K562 (cell line): ENCODE measurements at regions not wholly inside any gene's neighbourhood (a gene's known extent, or its start where the extent isn't known, plus 50 kb on each side); places are given as distances from the start of the nearest gene placed in this dataset.

Source experiments
- ATAC-seq: fragments of 200-7000 bp; cut with Tn5 transposase; 3 replicates; pipeline ENCODE4 v1.9.1; 2020; ENCODE audit warnings: moderate library complexity
- BruUV-seq: library from RNA; stranded (reverse); fragments of 400-500 nt; replicated peaks from 2 replicates; lab custom pipeline; 2021; lab: Mats Ljungman, UMichigan
- CTCF ChIA-PET: fragments of 300-600 bp; formaldehyde crosslinking; extraction: SDS; loops from one replicate; lab custom pipeline; 2021; ENCODE audit warnings: low intra/inter-chr PET ratio; lab: Yijun Ruan, JAX
- POLR2A ChIA-PET: fragments of 300-600, 350-650 bp; sonication (Branson Sonifier 250); formaldehyde crosslinking; extraction: SDS; loops from one replicate; lab custom pipeline; 2021; ENCODE audit warnings: antibody characterized with exemption, inconsistent platforms; lab: Yijun Ruan, JAX
- DNase-seq, 4 experiments: peaks; one replicate each; pipeline versions ENCODE4 v3.0.0 to v3.0.0-alpha.2; 2011 to 2018; ENCODE audit warnings: low spot score in 3 of 4, mixed read lengths in 3 of 4; ENCODE audit errors: extremely low read depth in 1 of 4
- FAIRE-seq: peaks from 2 replicates; lab custom pipeline; 2011; peaks lifted over from hg19 to GRCh38; lab: Jason Lieb, UNC
- H2AFZ ChIP-seq: 2 replicates; pipeline ENCODE4 v1.6.0; 2011; ENCODE audit warnings: low read depth, low read length, control low read depth, inconsistent platforms
- H3K27ac ChIP-seq: fragments of 200-600 bp; 3 replicates; pipeline ENCODE4 v1.8.0; 2011; ENCODE audit warnings: low read depth, mild to moderate bottlenecking, control low read depth, inconsistent platforms, low read length, moderate library complexity, mixed read lengths; ENCODE audit errors: extremely low read depth
- H3K27me3 ChIP-seq, 2 experiments: fragments of 300-600 bp in 1 of 2; 2 replicates in 1 of 2; 3 replicates in 1 of 2; pipeline versions ENCODE4 v1.6.0 to v1.8.0; 2011; ENCODE audit warnings: inconsistent platforms in 2 of 2, low read length in 2 of 2, mild to moderate bottlenecking in 1 of 2, mixed read lengths in 1 of 2, moderate library complexity in 1 of 2; ENCODE audit not compliant: control insufficient read depth in 2 of 2, insufficient read depth in 2 of 2
- H3K36me3 ChIP-seq: fragments of 300-600 bp; 3 replicates; pipeline ENCODE4 v1.8.0; 2011; ENCODE audit warnings: mild to moderate bottlenecking, low read length, inconsistent platforms; ENCODE audit not compliant: control insufficient read depth, insufficient read depth
- H3K4me1 ChIP-seq, 2 experiments: fragments of 200-600 bp in 1 of 2; replicated peaks in 1 of 2; 2 replicates in 1 of 2; 3 replicates in 1 of 2; pipeline versions ENCODE4 v1.5.1 to v1.8.0; 2011; ENCODE audit warnings: inconsistent platforms in 2 of 2, low read length in 2 of 2, mild to moderate bottlenecking in 1 of 2, mixed read lengths in 1 of 2, moderate library complexity in 1 of 2; ENCODE audit not compliant: control insufficient read depth in 2 of 2, insufficient read depth in 2 of 2
- H3K4me2 ChIP-seq: 2 replicates; pipeline ENCODE4 v1.6.1; 2011; ENCODE audit warnings: low read length, control low read depth, inconsistent platforms, mixed read lengths; ENCODE audit not compliant: insufficient read depth
- H3K4me3 ChIP-seq: fragments of 200-600 bp; sonication (generic), shearing (Covaris generic); 2 replicates; pipeline ENCODE4 v1.5.1; 2016; ENCODE audit warnings: control low read depth, inconsistent platforms
- H3K79me2 ChIP-seq: fragments of 200-600 bp; 3 replicates; pipeline ENCODE4 v1.8.0; 2011; ENCODE audit warnings: low read length, inconsistent platforms; ENCODE audit not compliant: control insufficient read depth, insufficient read depth
- H3K9ac ChIP-seq, 2 experiments: 2 replicates each; pipeline versions ENCODE4 v1.6.0 to v1.6.1; 2011; ENCODE audit warnings: low read depth in 2 of 2, low read length in 2 of 2, control low read depth in 1 of 2, inconsistent platforms in 1 of 2, mild to moderate bottlenecking in 1 of 2, mixed read lengths in 1 of 2; ENCODE audit not compliant: insufficient read depth in 1 of 2
- H3K9me1 ChIP-seq: one replicate; pipeline ENCODE4 v1.6.0; 2011; ENCODE audit warnings: inconsistent platforms, mild to moderate bottlenecking, low read length, moderate library complexity; ENCODE audit not compliant: control insufficient read depth, insufficient read depth
- H3K9me3 ChIP-seq: replicated peaks from 2 replicates; pipeline ENCODE4 v1.5.1; 2011; ENCODE audit warnings: low read depth, low read length, inconsistent platforms; ENCODE audit not compliant: control insufficient read depth, insufficient read depth
- H4K20me1 ChIP-seq: replicated peaks from 2 replicates; pipeline ENCODE4 v1.6.1; 2011; ENCODE audit warnings: low read length, inconsistent platforms, mixed read lengths; ENCODE audit not compliant: control insufficient read depth, insufficient read depth
- CREB3 ChIP-seq: fragments of 450-650 bp; conservative IDR thresholded peaks from 2 replicates; pipeline ENCODE4 v1.6.1; 2016; ENCODE audit warnings: missing genetic modification characterization, low read depth, mild to moderate bottlenecking, missing compliant biosample characterization, moderate library complexity
- DDX20 ChIP-seq: fragments of 450-650 bp; IDR thresholded peaks from 2 replicates; pipeline ENCODE4 v1.6.1; 2016; ENCODE audit warnings: missing genetic modification characterization, low read depth, mild to moderate bottlenecking, missing compliant biosample characterization, moderate library complexity
- ELK1 ChIP-seq: sonication (generic); formaldehyde crosslinking; IDR thresholded peaks from 2 replicates; pipeline ENCODE4 v1.8.1; 2022; ENCODE audit warnings: missing genetic modification reagents
- GTF2A2 ChIP-seq: IDR thresholded peaks from 2 replicates; pipeline ENCODE4 v1.6.1; 2016; ENCODE audit warnings: mild to moderate bottlenecking, missing genetic modification characterization, missing compliant biosample characterization
- HOMEZ ChIP-seq: fragments of 250-450 bp; sonication (Bioruptor Pico); IDR thresholded peaks from 2 replicates; pipeline ENCODE4 v1.4.0; 2020; ENCODE audit warnings: mild to moderate bottlenecking, moderate library complexity
- ILF3 ChIP-seq: fragments of 450-650 bp; IDR thresholded peaks from 2 replicates; pipeline ENCODE4 v1.6.1; 2018; ENCODE audit warnings: antibody characterized with exemption, mild to moderate bottlenecking, moderate library complexity, borderline replicate concordance
- JUND ChIP-seq, 2 experiments: IDR thresholded peaks; 2 replicates in 1 of 2; 3 replicates in 1 of 2; pipeline ENCODE4 v1.6.1; 2011; ENCODE audit warnings: borderline replicate concordance in 2 of 2, low read depth in 2 of 2, low read length in 2 of 2, improper control_type of control experiment in 1 of 2, missing biosample characterization in 1 of 2, missing genetic modification characterization in 1 of 2, missing genetic modification reagents in 1 of 2
- NCOA6 ChIP-seq: fragments of 450-650 bp; IDR thresholded peaks from 2 replicates; pipeline ENCODE4 v1.6.1; 2017; ENCODE audit warnings: mild to moderate bottlenecking
- POLR3G ChIP-seq: IDR thresholded peaks from 2 replicates; pipeline ENCODE4 v1.6.1; 2011; ENCODE audit not compliant: insufficient read length, insufficient replicate concordance; ENCODE audit errors: extremely low read depth
- PREB ChIP-seq: sonication (generic); formaldehyde crosslinking; IDR thresholded peaks from 2 replicates; pipeline ENCODE4 v1.8.1; 2023; ENCODE audit warnings: mild to moderate bottlenecking, missing genetic modification reagents
- PTBP1 ChIP-seq: fragments of 200-400 bp; formaldehyde crosslinking; IDR thresholded peaks from 2 replicates; pipeline ENCODE4 v1.6.1; 2017; ENCODE audit warnings: low read depth, low read length
- PTTG1 ChIP-seq: fragments of 450-650 bp; IDR thresholded peaks from 2 replicates; pipeline ENCODE4 v1.6.1; 2016; ENCODE audit warnings: low read depth, mild to moderate bottlenecking, missing genetic modification characterization, missing compliant biosample characterization
- RB1 ChIP-seq: fragments of 450-650 bp; IDR thresholded peaks from 2 replicates; pipeline ENCODE4 v1.6.1; 2017; ENCODE audit warnings: low read depth, mild to moderate bottlenecking
- RBM17 ChIP-seq: fragments of 200-400 bp; formaldehyde crosslinking; IDR thresholded peaks from 2 replicates; pipeline ENCODE4 v1.6.1; 2017; ENCODE audit warnings: low read depth, mild to moderate bottlenecking, low read length, borderline replicate concordance
- ZBTB8A ChIP-seq: fragments of 450-650 bp; IDR thresholded peaks from 2 replicates; pipeline ENCODE4 v1.6.1; 2018; ENCODE audit warnings: mild to moderate bottlenecking, moderate library complexity; ENCODE audit not compliant: partially characterized antibody
- ZNF146 ChIP-seq: IDR thresholded peaks from one replicate; pipeline ENCODE4 v1.6.1; 2018; ENCODE audit warnings: missing compliant biosample characterization; ENCODE audit not compliant: unreplicated experiment
- ZNF511 ChIP-seq: sonication (generic); formaldehyde crosslinking; IDR thresholded peaks from 2 replicates; pipeline ENCODE4 v1.8.0; 2022; ENCODE audit warnings: mild to moderate bottlenecking, missing genetic modification reagents
- WGBS: fragments of 100-300 bp; shearing (Covaris generic); methylation state at CpG from one replicate; pipeline ENCODE4 v1.1.6; 2016; ENCODE audit warnings: low coverage, mixed read lengths; ENCODE audit not compliant: insufficient coverage; ENCODE audit errors: missing lambda C conversion rate; 5-methylcytosine and 5-hydroxymethylcytosine counted together
- in situ Hi-C: fragments of 300-500 bp; cut with MboI; formaldehyde crosslinking; loops from 4 replicates; pipeline ENCODE4 v1.15.0; 2018; ENCODE audit warnings: inconsistent platforms, mixed read lengths
- intact Hi-C: fragments of 100-400 bp; cut with micrococcal nuclease; formaldehyde crosslinking; loops from 2 replicates; pipeline ENCODE4 v1.14.2; 2022

GRCh38 chr5:6086871-6087270 is 291.5 kb downstream of the MED10 start (continued):
- TF ChIP-seq CREB3 (no peak), ILF3 (no peak), ZNF511 (CRISPR knock-in tag) (no peak), GTF2A2 (tag) (no peak), PTBP1 (no peak), ZNF146 (no peak)
- TF ChIP-seq, all 486 proteins: peak for 0

GRCh38 chr5:6085341-6085860 is 292.9 kb downstream of the MED10 start:
- POLR2A ChIA-PET: no interaction called here
- H3K4me2 ChIP-seq: no peak overlapping the region
- BruUV-seq: no TSS peak
- no peaks in the 10 kb centered on the region for H3K79me2 ChIP-seq
- no peak for FAIRE-seq
- H3K27me3 ChIP-seq: peaks cover 10 to 34% of the 10 kb centered on the region in 2 experiments; a peak in 4 of 5 replicates
- no peaks in the 10 kb centered on the region for H3K9me1 ChIP-seq
- no peaks in the 10 kb centered on the region for H3K36me3 ChIP-seq
- CTCF ChIA-PET: no interaction called here
- intact Hi-C loops (no loop called here), in situ Hi-C loops (no loop called here)
- no peak overlapping the region for H3K27ac ChIP-seq
- no peak for ATAC-seq
- no peaks in the 10 kb centered on the region for H3K4me1 ChIP-seq
- 0% methylated on average over 9 of the region's 9 CpGs for WGBS
- no peak overlapping the region for H3K4me3 ChIP-seq
- no peak for DNase-seq
- H3K9me3 ChIP-seq: no peaks in the 10 kb centered on the region
- no peak overlapping the region for H2AFZ ChIP-seq
- H3K9ac ChIP-seq: no peak overlapping the region
- no peaks in the 10 kb centered on the region for H4K20me1 ChIP-seq
- TF ChIP-seq PTTG1 (tag): no peak
- no peak for TF ChIP-seq ZBTB8A
- no peak for TF ChIP-seq HOMEZ
- TF ChIP-seq ELK1 (CRISPR knock-in tag): no peak
- no peak for TF ChIP-seq DDX20 (tag)
- TF ChIP-seq NCOA6: no peak
- no peak for TF ChIP-seq JUND (IDR thresholded peaks at IDR 0.05; ENCODE audit: borderline replicate concordance, low read depth, low read length)
- no peak for TF ChIP-seq JUND (tag; IDR thresholded peaks at IDR 0.05; ENCODE audit: borderline replicate concordance, low read depth, low read length)
- no peak for TF ChIP-seq POLR3G
- no peak for TF ChIP-seq PREB
- TF ChIP-seq RB1: no peak
- TF ChIP-seq RBM17: no peak
